NT2/D1 (cell line): ENCODE measurements at regions not wholly inside any gene's neighbourhood (a gene's known extent, or its start where the extent isn't known, plus 50 kb on each side); places are given as distances from the start of the nearest gene placed in this dataset.

Experiments
- YY1 ChIP-seq: IDR thresholded peaks from 2 replicates; pipeline ENCODE4 v1.6.1; 2011; ENCODE audit not compliant: insufficient read length, insufficient read depth
- ZNF274 ChIP-seq: IDR thresholded peaks from 2 replicates; pipeline ENCODE4 v1.6.1; 2011; ENCODE audit warnings: mild to moderate bottlenecking, low read depth, low read length

- TF ChIP-seq YY1 = no peak
- TF ChIP-seq ZNF274 = no peak
These were observed 484.8 kb upstream of the UBE2E3 start for GRCh38 chr2:180495606-180496005.
